ENCODE measurements at regions not wholly inside any gene's neighbourhood (a gene's known extent, or its start where the extent isn't known, plus 50 kb on each side); places are given as distances from the start of the nearest gene placed in this dataset.

DNA sequence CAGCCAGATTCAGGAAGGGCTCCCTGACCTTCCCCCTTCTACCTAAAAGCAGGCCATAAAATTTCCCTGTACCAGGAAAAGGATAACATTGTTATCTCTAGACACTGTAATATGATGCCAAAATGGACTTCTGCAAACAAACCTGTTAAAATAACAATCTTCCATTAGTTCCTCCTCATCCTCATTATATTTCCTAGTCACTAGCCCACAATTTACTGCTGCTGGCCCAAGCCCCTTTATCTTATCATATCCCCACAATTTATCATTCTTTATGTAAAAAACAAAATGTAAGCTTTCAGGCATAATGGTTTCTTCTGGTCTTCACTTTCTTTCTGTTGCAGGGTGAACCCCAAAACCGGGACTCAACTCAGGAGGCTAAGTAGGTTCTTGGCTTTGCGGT, 1132.1 kb upstream of the CNTN5 start:
- TF ChIP-seq, protein P1, sequence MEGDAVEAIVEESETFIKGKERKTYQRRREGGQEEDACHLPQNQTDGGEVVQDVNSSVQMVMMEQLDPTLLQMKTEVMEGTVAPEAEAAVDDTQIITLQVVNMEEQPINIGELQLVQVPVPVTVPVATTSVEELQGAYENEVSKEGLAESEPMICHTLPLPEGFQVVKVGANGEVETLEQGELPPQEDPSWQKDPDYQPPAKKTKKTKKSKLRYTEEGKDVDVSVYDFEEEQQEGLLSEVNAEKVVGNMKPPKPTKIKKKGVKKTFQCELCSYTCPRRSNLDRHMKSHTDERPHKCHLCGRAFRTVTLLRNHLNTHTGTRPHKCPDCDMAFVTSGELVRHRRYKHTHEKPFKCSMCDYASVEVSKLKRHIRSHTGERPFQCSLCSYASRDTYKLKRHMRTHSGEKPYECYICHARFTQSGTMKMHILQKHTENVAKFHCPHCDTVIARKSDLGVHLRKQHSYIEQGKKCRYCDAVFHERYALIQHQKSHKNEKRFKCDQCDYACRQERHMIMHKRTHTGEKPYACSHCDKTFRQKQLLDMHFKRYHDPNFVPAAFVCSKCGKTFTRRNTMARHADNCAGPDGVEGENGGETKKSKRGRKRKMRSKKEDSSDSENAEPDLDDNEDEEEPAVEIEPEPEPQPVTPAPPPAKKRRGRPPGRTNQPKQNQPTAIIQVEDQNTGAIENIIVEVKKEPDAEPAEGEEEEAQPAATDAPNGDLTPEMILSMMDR (IDR thresholded peaks at IDR 0.05), result no peak
- no peak for TF ChIP-seq EZH2phosphoT487 (IDR thresholded peaks at IDR 0.05)
